ENCODE measurements at regions not wholly inside any gene's neighbourhood (a gene's known extent, or its start where the extent isn't known, plus 50 kb on each side); places are given as distances from the start of the nearest gene placed in this dataset.

GRCh38 chr2:118670276-118670675 is 177.2 kb downstream of the EN1 start (continued):
- no peak for TF ChIP-seq SFPQ (IDR thresholded peaks at IDR 0.05; ENCODE audit: low read depth, low read length)
- no peak for TF ChIP-seq ZFX (CRISPR knock-in tag; IDR thresholded peaks at IDR 0.05)
- no peak for TF ChIP-seq NFIC (IDR thresholded peaks at IDR 0.05)
- TF ChIP-seq MXD1 (CRISPR knock-in tag; IDR thresholded peaks at IDR 0.05; ENCODE audit: borderline replicate concordance, poor library complexity, severe bottlenecking) = no peak

- FAIRE-seq = no peak
- Histone ChIP-seq H4K20me1 (replicated peaks; ENCODE audit: control insufficient read depth, insufficient read depth, low read length) (no peaks in the 10 kb centered on the region), H3K36me3 (ENCODE audit: control insufficient read depth, insufficient read depth, low read length) (no peaks in the 10 kb centered on the region), H3K4me2 (ENCODE audit: insufficient read depth, low read length) (no peak overlapping the region), H3K27ac (ENCODE audit: extremely low read depth, low read depth, low read length) (no peak overlapping the region), H3K9ac (ENCODE audit: insufficient read depth in 1 of 2, low read depth in 2 of 2, low read length in 2 of 2) (no peak overlapping the region), H3K27me3 (ENCODE audit: control insufficient read depth in 2 of 2, insufficient read depth in 2 of 2, low read length in 2 of 2) (no peaks in the 10 kb centered on the region), H3K4me1 (replicated peaks in 1 of 2; ENCODE audit: control insufficient read depth in 2 of 2, insufficient read depth in 2 of 2, low read length in 2 of 2) (peaks cover 8 to 26% of the 10 kb centered on the region in 2 experiments; a peak in 4 of 5 replicates), H3K9me1 (ENCODE audit: control insufficient read depth, insufficient read depth, low read length) (no peaks in the 10 kb centered on the region), H3K79me2 (ENCODE audit: control insufficient read depth, insufficient read depth, low read length) (no peaks in the 10 kb centered on the region), H3K4me3 (no peak overlapping the region), H2AFZ (ENCODE audit: low read depth, low read length) (no peak overlapping the region), H3K9me3 (replicated peaks; ENCODE audit: control insufficient read depth, insufficient read depth, low read depth, low read length) (no peaks in the 10 kb centered on the region)
- intact Hi-C loops (cut with micrococcal nuclease) = no loop called here
- no peak for TF ChIP-seq ZNF668 (CRISPR knock-in tag; IDR thresholded peaks at IDR 0.05)
- POLR2A ChIA-PET = interaction anchor here (0.7 to 1.2 kb wide), 2 partner anchors 13 to 121 kb away, joined by 3 to 4 read pairs; no protein-coding TSS in a partner anchor
- CTCF ChIA-PET (ENCODE audit: low intra/inter-chr PET ratio) = no interaction called here
- no peak for ATAC-seq
- no TSS peak for BruUV-seq (replicated peaks)
- in situ Hi-C loops (cut with MboI) = no loop called here
- DNase-seq (ENCODE audit: extremely low read depth in 1 of 4, low spot score in 3 of 4) = no peak
Observed at GRCh38 chr2:118669654-118670053, 177.8 kb downstream of the EN1 start.

All from K562 (cell line).